Subcutaneous abdominal adipose tissue (tissue), 5 donors: ENCODE measurements at regions not wholly inside any gene's neighbourhood (a gene's known extent, or its start where the extent isn't known, plus 50 kb on each side); places are given as distances from the start of the nearest gene placed in this dataset.

Experiments
- H3K27ac ChIP-seq: one replicate; pipeline ENCODE4 v1.7.0; 2013; ENCODE audit warnings: low read depth, mild to moderate bottlenecking, inconsistent platforms, low read length, moderate library complexity
- H3K27me3 ChIP-seq, 5 donors: one replicate each; pipeline ENCODE4 v1.7.0; 2013; ENCODE audit warnings: low read length in 5 of 5, inconsistent platforms in 1 of 5; ENCODE audit not compliant: control insufficient read depth in 5 of 5, insufficient read depth in 4 of 5
- H3K36me3 ChIP-seq, 5 donors: one replicate each; pipeline ENCODE4 v1.7.0; 2013; ENCODE audit warnings: low read length in 5 of 5; ENCODE audit not compliant: control insufficient read depth in 5 of 5, insufficient read depth in 5 of 5
- H3K4me1 ChIP-seq, 5 donors: one replicate each; pipeline ENCODE4 v1.7.0; 2013; ENCODE audit warnings: low read length in 5 of 5, mild to moderate bottlenecking in 3 of 5, moderate library complexity in 1 of 5; ENCODE audit not compliant: control insufficient read depth in 5 of 5, insufficient read depth in 5 of 5
- H3K4me3 ChIP-seq, 5 donors: one replicate each; pipeline ENCODE4 v1.7.0; 2013; ENCODE audit warnings: low read length in 5 of 5, low read depth in 1 of 5
- H3K9ac ChIP-seq, 5 donors: one replicate each; pipeline ENCODE4 v1.7.0; 2013; ENCODE audit warnings: low read length in 5 of 5, mild to moderate bottlenecking in 4 of 5, moderate library complexity in 3 of 5
- H3K9me3 ChIP-seq, 5 donors: one replicate each; pipeline ENCODE4 v1.7.0; 2013; ENCODE audit warnings: low read length in 5 of 5; ENCODE audit not compliant: control insufficient read depth in 5 of 5
- donor health status: healthy.
- donor health status: healthy.
- donor health status: healthy.
- donor health status: healthy.
- donor health status: healthy.

GRCh38 chr16:14371778-14372431 is 258.2 kb downstream of the PARN start:
- H3K4me1 ChIP-seq = peaks cover 10 to 59% (median 43%) of the 10 kb centered on the region in 5 donors
- H3K27ac ChIP-seq = no peak overlapping the region
- no peak overlapping the region for H3K4me3 ChIP-seq
- H3K9me3 ChIP-seq = no peaks in the 10 kb centered on the region
- H3K27me3 ChIP-seq = peaks cover 0 to 3% (median 0%) of the 10 kb centered on the region in 5 donors
- no peak overlapping the region for H3K9ac ChIP-seq
- H3K36me3 ChIP-seq = no peaks in the 10 kb centered on the region

GRCh38 chr16:14370736-14371234 is 259.3 kb downstream of the PARN start:
- H3K4me1 ChIP-seq = peaks cover 10 to 53% (median 38%) of the 10 kb centered on the region in 5 donors
- H3K9me3 ChIP-seq = no peaks in the 10 kb centered on the region
- H3K27me3 ChIP-seq = peaks cover 0 to 3% (median 0%) of the 10 kb centered on the region in 5 donors
- peak overlapping the region in 1 of 5 donors; percentile 1 for H3K4me3 ChIP-seq
- peak overlapping the region in 1 of 5 donors; percentile 16 for H3K9ac ChIP-seq
- H3K36me3 ChIP-seq = no peaks in the 10 kb centered on the region
- H3K27ac ChIP-seq = peak overlapping the region; percentile 78

GRCh38 chr16:14369734-14370598 is 260.1 kb downstream of the PARN start:
- Histone ChIP-seq H3K9me3 (no peaks in the 10 kb centered on the region), H3K27me3 (peaks cover 0 to 2% (median 0%) of the 10 kb centered on the region in 5 donors), H3K36me3 (no peaks in the 10 kb centered on the region), H3K4me1 (peaks cover 10 to 47% (median 30%) of the 10 kb centered on the region in 5 donors), H3K9ac (peak overlapping the region in 1 of 5 donors; percentile 16), H3K4me3 (peak overlapping the region in 2 of 5 donors; percentile 1 to 9), H3K27ac (peak overlapping the region; percentile 78)

- H3K4me1 ChIP-seq = peaks cover 7 to 44% (median 33%) of the 10 kb centered on the region in 5 donors
- no peak overlapping the region for H3K4me3 ChIP-seq
- H3K27me3 ChIP-seq = no peaks in the 10 kb centered on the region
- no peak overlapping the region for H3K27ac ChIP-seq
- H3K9me3 ChIP-seq = no peaks in the 10 kb centered on the region
- no peaks in the 10 kb centered on the region for H3K36me3 ChIP-seq
- no peak overlapping the region for H3K9ac ChIP-seq
Measured at GRCh38 chr16:14368399-14368798, 261.7 kb downstream of the PARN start.

- H3K9ac ChIP-seq = no peak overlapping the region
- no peaks in the 10 kb centered on the region for H3K36me3 ChIP-seq
- H3K27ac ChIP-seq = no peak overlapping the region
- peaks cover 7 to 40% (median 26%) of the 10 kb centered on the region in 5 donors for H3K4me1 ChIP-seq
- no peaks in the 10 kb centered on the region for H3K27me3 ChIP-seq
- no peaks in the 10 kb centered on the region for H3K9me3 ChIP-seq
- H3K4me3 ChIP-seq = no peak overlapping the region
Measured at GRCh38 chr16:14366974-14367707, 262.9 kb downstream of the PARN start.

GRCh38 chr16:14366447-14366846 is 263.6 kb downstream of the PARN start:
- no peaks in the 10 kb centered on the region for H3K27me3 ChIP-seq
- peaks cover 7 to 38% (median 26%) of the 10 kb centered on the region in 5 donors for H3K4me1 ChIP-seq
- no peak overlapping the region for H3K4me3 ChIP-seq
- no peaks in the 10 kb centered on the region for H3K36me3 ChIP-seq
- no peak overlapping the region for H3K9ac ChIP-seq
- H3K9me3 ChIP-seq = no peaks in the 10 kb centered on the region
- H3K27ac ChIP-seq = no peak overlapping the region

- no peaks in the 10 kb centered on the region for H3K27me3 ChIP-seq
- no peak overlapping the region for H3K9ac ChIP-seq
- no peaks in the 10 kb centered on the region for H3K9me3 ChIP-seq
- peak overlapping the region; percentile 84 for H3K27ac ChIP-seq
- no peaks in the 10 kb centered on the region for H3K36me3 ChIP-seq
- H3K4me3 ChIP-seq = no peak overlapping the region
- H3K4me1 ChIP-seq = peaks cover 6 to 29% (median 21%) of the 10 kb centered on the region in 5 donors
Measured at GRCh38 chr16:14365200-14365851, 264.7 kb downstream of the PARN start.

- no peaks in the 10 kb centered on the region for H3K36me3 ChIP-seq
- peak overlapping the region; percentile 84 for H3K27ac ChIP-seq
- H3K4me3 ChIP-seq = peak overlapping the region in 3 of 5 donors; percentile 25 to 35 (median 32)
- H3K9ac ChIP-seq = peak overlapping the region in 1 of 5 donors; percentile 30
- H3K4me1 ChIP-seq = peaks cover 3 to 23% (median 15%) of the 10 kb centered on the region in 5 donors
- no peaks in the 10 kb centered on the region for H3K9me3 ChIP-seq
- no peaks in the 10 kb centered on the region for H3K27me3 ChIP-seq
Measured at GRCh38 chr16:14364386-14365199, 265.5 kb downstream of the PARN start.

- Histone ChIP-seq H3K27ac (peak overlapping the region; percentile 84), H3K9me3 (no peaks in the 10 kb centered on the region), H3K27me3 (no peaks in the 10 kb centered on the region), H3K4me1 (peaks cover 3 to 23% (median 15%) of the 10 kb centered on the region in 5 donors), H3K4me3 (peak overlapping the region in 1 of 5 donors; percentile 35), H3K9ac (no peak overlapping the region), H3K36me3 (no peaks in the 10 kb centered on the region)
Measured at GRCh38 chr16:14364112-14364385, 266.0 kb downstream of the PARN start.
